ENCODE measurements at regions not wholly inside any gene's neighbourhood (a gene's known extent, or its start where the extent isn't known, plus 50 kb on each side); places are given as distances from the start of the nearest gene placed in this dataset.
"Not testable (repeated sequence)": the region's sequence is repeated elsewhere in the genome, so short reads cannot be mapped to it uniquely, and the experiment has no call there.

DNA sequence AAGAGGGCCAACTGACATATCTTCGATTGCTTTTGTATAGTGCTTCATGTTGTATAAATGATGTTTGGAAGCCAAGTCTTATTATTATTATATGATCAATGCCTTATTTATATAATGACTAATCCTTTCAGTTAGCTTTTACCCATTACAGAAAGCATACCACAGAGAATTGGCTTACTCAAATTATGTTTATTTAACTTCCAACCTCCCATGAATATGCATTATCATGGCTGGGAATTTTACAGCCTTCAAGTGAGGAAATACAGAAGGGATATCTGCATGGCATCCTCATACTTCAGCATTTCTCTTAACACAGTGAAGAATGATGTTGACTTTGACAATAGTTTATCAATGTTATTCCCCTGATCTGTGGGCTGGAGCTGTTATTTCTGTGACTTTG lies 225.9 kb upstream of the GAP43 start:
- DNase-seq = no peak

- no peak for DNase-seq
Observed at GRCh38 chr3:115398506-115398905, 224.8 kb upstream of the GAP43 start.

DNA sequence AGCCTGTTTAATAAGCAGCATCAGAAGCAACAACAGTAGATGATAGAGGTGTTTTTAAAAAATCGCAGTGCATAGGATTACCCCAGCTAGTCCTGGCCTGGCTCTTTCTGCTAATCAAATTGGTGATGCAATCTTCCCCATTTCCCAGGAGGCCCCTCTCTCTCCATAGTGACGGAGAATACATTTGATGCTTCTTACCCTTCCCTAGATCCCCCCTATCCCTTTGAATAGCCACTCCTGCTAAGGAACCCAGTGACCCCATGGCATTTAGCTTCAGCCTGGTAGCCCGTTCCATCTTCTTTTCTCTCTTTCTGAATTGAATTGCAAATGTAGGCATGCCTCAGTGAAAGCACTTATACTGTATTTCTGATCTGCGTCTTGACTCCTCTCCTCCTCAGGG lies 223.6 kb upstream of the GAP43 start:
- no peak for DNase-seq

GRCh38 chr3:115401298-115401697 lies 222.0 kb upstream of the GAP43 start:
- no peak for DNase-seq

DNA sequence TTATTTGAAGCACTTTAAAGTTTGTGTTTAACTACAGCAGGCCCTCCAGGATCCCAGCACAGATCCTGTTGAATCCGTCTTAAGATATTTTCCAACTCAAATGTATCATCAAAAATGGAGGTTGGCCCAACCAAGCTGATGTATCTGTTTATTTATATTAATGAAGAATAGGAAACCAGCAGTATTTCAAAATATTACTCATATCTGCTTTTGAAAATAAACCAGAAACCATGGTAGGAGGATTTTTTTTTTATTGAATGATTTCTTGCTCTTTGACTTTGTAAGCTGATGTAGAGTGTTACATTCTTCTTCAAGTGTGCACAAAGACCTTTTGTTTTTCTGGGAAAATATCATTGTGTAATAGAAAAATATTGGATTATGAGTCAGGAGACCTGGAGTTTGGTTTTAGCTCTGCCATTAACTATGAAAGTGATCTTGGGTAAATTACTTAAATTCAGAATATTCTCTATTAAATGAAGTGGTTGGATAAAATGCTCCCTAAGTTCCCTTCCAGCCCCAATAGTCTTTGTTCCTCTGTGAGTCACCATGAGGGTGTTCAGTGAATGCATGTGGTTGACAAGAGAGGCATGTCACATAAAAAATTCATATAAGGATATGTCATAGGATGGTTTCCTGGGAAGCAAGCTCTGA lies 221.3 kb upstream of the GAP43 start:
- no peak for DNase-seq

DNA sequence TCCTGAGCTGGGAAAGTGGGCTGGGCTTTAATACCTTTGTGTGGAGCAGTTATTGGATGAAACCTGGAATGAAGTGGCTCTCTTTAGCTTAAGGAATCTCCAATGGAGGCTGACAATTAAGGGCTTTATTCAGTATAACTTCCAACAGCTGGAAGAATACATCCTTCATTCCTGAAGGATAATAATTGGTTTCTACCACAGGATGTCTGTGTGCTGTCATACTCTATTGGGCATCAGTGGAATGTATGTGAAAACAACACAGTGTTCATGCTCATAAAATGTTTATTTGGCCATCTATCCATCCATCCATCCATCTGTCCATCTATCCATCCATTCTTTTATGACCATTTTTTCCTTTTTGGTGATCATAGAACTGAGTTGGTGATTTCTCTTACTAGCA lies 220.7 kb upstream of the GAP43 start:
- DNase-seq = no peak

- no peak for DNase-seq
Observed at GRCh38 chr3:115403786-115404185, 219.5 kb upstream of the GAP43 start.

DNA sequence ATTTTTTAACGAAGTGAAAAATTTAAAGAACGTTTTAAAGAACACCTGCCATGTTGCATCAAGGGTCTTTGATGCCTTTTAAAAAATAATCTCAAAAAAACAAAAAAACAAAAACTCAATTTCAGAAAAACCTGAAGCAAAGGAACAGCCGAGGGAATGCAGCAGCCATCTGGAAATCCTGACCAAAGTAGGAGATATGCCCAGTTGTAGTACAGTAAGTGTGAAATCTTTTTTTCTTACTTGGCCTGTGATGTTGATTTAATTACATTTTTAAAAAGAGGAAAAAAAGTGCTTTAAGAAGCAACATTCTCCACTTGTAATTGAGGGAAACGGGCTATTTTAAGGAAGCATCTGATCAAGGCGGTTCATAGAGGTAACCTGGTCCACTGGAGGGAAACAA lies 213.7 kb upstream of the GAP43 start:
- no peak for DNase-seq

- DNase-seq = not testable (repeated sequence)
Observed at GRCh38 chr3:115414610-115415009, 208.7 kb upstream of the GAP43 start.

- no peak for DNase-seq
Observed at GRCh38 chr3:115415246-115415996, 207.9 kb upstream of the GAP43 start.

- no peak for DNase-seq
Observed at GRCh38 chr3:115418583-115418982, 204.7 kb upstream of the GAP43 start.

DNA sequence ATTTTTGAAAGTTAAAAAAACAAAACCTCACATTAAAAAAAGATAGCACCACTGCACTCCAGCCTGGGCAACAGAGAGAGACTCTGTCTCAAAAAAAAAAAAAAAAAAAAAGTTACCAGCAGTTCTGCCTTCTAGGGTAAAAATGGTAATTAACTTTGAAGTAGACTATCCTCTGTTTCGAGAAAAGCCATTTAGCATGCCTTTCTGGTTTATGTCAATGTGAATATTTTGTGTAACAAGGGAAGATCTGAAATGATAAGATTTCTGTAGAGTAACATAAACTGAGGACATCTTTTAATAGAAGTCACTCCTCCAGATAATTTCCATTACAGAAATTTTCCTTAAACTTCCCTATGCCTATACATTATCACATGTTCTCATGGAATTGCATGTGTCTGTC lies 203.2 kb upstream of the GAP43 start:
- DNase-seq = no peak

DNA sequence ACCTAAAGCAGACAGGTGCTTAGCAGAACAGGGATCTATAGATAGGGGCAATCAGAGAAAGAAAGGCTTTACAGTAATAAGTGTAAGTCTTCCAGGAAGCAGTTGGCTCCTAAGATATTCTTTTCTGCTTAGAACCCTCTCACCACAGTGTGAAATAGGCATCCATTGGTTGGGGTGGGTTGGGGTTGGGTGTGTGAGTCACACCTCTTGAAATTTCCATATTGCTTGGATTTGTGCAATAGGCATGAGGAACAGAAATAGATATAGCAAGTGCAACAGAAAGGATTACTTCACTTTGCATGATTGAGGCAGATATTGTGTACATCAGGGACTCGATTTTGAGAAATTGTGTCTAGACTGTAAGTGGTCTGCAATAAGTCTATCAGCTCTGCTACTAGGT lies 200.1 kb upstream of the GAP43 start:
- DNase-seq = no peak

DNA sequence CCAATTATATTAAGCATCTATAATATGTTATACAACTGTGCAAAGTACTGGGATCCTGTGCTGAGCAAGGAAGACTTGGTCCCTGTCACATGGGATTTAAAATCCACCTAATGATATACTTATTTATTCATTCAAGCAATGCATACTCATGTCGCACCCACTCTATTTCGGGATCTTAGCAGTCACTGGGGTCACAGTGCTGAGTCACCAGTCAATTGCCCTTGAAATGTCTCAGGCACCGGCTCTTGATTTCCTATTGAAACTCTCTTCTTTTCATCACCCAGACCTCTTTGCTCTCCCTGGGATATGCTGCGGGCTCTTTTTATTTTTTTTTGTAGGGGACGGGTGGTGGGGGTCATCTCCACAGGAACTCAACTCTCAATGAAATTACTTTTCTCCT lies 194.5 kb upstream of the GAP43 start:
- no peak for DNase-seq

DNA sequence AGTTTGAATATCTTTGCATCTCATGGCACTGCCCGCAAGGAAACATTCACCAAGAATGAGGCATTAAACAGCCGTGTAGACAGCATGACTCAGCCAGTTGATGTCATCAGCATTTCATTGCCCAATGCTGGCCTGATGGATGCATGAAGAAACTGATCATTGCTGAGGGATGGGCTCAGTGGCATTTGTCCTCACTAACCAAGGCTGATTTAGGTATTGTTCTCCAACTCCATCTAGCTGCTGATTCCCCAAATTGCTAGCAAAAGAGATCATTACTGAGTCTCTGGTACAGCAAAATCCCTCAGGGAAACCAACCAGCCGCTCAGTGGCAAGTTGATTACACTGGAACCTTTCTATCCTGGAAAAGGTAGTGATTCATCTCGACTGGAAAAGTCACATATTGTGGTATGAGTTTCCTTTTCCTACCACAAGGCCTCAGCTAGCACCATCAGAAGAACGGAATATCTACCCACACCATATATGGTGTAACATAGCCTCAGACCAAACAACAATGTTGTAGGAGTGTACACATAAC lies 186.5 kb upstream of the GAP43 start:
- no peak for DNase-seq

- no peak for DNase-seq
Observed at GRCh38 chr3:115438799-115439198, 184.5 kb upstream of the GAP43 start.

DNA sequence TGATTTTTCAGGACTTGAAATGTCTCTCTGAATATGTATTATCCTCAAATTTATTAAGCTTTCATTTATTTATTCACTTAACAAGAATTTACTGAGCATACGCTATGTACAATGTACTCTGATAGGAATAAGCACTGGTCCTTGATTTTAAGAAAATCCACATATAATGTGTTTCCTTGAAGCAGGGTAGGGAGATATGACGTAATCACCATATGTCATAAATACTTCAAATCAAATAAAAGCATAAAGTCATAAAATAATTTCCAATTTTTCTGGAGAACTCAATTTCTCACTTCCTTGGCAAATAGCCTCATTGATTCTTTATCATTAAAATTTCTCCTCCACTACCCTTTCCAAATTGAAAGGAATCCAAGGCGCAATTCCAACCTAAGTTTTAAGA lies 177.8 kb upstream of the GAP43 start:
- no peak for DNase-seq

- no peak for DNase-seq
Observed at GRCh38 chr3:115448851-115449250, 174.5 kb upstream of the GAP43 start.

DNA sequence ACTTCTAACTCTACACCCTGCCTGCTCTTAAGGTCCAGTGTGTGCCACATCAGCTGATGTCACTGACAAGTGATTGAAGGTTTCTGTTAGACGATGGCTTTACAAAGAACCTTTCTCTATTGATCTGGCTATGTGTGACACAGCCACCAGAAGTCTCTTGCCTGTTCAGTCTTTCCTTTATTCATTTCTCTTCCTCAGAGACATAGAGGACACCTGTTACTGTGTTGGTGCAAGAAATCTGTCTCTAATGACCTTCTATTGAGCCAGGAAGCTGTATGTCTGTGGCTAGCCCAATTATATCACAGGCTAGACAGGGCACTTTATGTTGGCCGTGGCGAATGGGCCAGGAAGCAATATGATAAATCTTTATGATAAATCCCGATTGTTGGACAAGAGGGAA lies 173.3 kb upstream of the GAP43 start:
- DNase-seq = no peak

DNA sequence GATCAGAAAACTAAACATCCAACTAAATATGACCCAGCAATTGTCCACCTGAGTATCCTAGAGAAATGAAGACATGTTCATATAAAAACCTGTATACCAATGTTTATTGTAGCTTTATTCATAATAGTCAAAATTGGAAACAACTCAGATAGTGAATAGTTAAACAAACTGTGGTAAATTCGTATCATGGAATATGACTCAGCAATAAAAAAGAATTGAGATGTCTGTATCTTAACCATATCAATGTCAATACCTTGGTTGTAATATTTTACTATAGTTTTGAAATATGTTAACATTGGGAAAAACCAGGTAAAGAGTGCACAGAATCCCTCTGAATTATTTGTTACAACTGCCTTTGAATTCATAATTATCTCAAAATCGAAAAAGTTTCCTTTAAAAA lies 159.3 kb upstream of the GAP43 start:
- no peak for DNase-seq

DNA sequence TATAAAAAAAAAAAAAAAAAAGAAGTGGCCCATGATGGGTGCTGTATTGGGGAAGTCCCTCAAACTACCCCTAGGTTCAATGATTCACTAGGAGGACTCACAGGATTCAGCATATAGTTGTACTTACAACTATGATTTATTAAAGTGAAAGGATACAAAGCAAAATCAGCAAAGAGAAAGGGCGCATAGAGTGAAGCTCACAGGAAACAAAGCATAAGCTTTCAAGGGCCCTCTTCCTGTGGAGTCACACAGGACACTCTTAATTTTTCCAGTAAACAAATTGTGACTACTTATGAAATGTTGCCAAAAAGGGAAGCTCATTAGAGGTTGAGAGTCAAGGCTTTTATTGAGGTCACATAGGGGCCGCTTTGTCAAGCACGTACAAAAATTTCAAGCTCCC lies 153.7 kb upstream of the GAP43 start:
- no peak for DNase-seq

DNA sequence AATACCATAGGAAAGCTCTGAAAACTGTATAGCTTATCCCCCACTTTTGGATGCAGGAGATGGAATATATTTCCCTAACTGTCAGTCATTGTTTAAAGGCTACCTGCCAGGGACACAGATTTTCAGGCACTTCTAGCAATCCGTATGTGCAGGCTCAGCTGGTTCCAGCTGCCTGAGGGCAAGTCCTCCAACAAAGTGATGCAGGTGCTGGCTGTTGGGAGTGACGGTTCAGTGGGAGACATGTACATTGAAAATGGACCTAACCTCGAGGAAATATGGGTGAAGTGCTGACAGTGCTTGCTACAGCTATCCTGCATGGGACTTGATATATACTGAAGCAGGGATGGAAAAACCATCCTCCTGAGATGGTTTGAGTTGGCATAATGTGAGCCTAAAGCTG lies 153.1 kb upstream of the GAP43 start:
- no peak for DNase-seq

GRCh38 chr3:115475178-115476041 lies 147.9 kb upstream of the GAP43 start:
- DNase-seq = no peak

DNA sequence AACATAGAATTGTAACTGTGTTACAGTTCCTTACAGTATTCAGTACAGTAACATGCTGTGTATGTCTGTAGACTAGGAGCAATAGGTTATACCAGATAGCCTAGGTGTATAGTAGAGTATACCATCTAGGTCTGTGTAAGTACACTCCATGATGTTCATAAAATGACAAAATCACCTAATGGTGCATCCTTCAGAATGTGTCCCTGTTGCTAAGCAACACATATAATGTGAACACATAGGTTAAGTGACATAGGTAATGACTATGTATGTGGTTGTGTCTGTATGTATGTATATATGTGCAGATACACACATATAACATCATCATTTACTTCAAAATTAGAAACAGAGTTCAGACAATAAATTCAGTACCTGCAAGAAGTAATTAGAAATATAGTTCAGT lies 146.8 kb upstream of the GAP43 start:
- DNase-seq = no peak
